Activated T-cell treated with anti-CD3 and anti-CD28 coated beads, Interleukin-2, amount 50 U/mL, for 24 hours (primary cell): ENCODE measurements at regions not wholly inside any gene's neighbourhood (a gene's known extent, or its start where the extent isn't known, plus 50 kb on each side); places are given as distances from the start of the nearest gene placed in this dataset.
"Not testable (repeated sequence)": the region's sequence is repeated elsewhere in the genome, so short reads cannot be mapped to it uniquely, and the experiment has no call there.

Source experiments
- DNase-seq: peaks from one replicate; pipeline ENCODE4 v3.0.0-alpha.2; 2020
- H3K27ac Mint-ChIP-seq: 2 replicates; pipeline ENCODE4 v1.8.0; 2020; ENCODE audit warnings: mild to moderate bottlenecking, mixed read lengths
- H3K27me3 Mint-ChIP-seq: 2 replicates; pipeline ENCODE4 v1.8.0; 2020; ENCODE audit warnings: mixed read lengths
- H3K36me3 Mint-ChIP-seq: 2 replicates; pipeline ENCODE4 v1.8.0; 2020; ENCODE audit warnings: low read depth, mixed read lengths
- H3K4me1 Mint-ChIP-seq: 2 replicates; pipeline ENCODE4 v1.8.0; 2020; ENCODE audit warnings: low read depth, mixed read lengths
- H3K4me3 Mint-ChIP-seq: 2 replicates; pipeline ENCODE4 v1.8.0; 2020; ENCODE audit warnings: mild to moderate bottlenecking, moderate library complexity, mixed read lengths
- H3K9me3 Mint-ChIP-seq: 2 replicates; pipeline ENCODE4 v1.8.0; 2020; ENCODE audit warnings: mixed read lengths

DNA sequence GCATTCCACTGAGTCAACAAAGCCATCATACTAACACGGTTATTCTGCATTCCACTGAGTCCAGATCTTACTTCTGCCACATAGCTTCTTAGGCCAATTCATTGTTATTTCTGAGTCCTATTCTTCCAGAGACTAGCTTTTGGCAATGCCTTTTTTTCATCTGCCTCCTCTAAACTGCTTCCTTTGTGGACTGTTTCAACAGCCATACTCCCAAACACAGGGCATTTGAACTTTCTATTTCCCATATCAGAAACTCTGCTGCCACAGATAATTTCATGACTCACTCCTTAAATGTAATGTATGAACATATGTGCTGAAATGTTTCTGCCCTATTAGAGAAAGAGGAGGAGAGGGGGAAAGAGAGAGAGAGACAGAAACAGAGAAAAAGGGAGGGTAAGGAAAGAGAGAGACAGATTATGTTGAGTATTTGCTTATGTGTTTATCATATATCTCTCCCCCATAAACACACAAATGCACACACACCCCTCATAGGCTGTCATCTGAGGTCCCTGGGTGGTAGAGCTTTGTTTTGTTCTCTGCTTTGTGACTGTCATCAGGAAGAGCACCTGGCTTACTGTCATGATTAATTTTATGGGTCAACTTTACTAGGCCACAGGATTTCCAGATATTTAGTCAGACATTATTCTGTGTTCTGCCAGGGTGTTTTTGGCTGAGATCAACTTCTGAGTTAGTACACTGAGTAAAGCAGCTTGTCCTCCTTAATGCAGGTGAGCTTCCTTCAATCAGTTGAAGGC lies 308.0 kb upstream of the KCND2 start:
- Mint-ChIP-seq H3K27ac (no peak overlapping the region), H3K9me3 (no peaks in the 10 kb centered on the region), H3K36me3 (no peaks in the 10 kb centered on the region), H3K27me3 (no peaks in the 10 kb centered on the region), H3K4me1 (no peaks in the 10 kb centered on the region), H3K4me3 (no peak overlapping the region)
- no peak for DNase-seq

DNA sequence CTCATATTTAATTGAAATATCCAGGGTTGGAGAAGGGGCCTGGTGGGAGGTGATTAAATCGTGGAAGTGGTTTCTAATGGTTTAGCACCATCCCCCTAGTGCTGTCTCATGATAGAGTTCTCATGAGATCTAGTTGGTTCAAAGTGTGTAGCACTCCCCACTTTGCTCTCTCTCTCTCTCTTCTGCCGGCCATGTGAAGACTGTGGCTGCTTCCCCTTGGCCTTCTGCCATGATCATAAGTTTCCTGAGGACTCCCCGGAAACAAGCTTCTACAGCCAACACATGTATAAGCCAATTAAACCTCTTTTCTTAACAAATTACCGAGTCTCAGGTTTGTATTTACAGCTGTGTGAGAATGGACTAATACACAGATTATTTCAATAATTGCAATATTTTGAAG lies 305.8 kb upstream of the KCND2 start:
- H3K27ac Mint-ChIP-seq = no peak overlapping the region
- H3K4me1 Mint-ChIP-seq = no peaks in the 10 kb centered on the region
- H3K9me3 Mint-ChIP-seq = peaks cover 2% of the 10 kb centered on the region
- no peak overlapping the region for H3K4me3 Mint-ChIP-seq
- DNase-seq = no peak
- H3K36me3 Mint-ChIP-seq = no peaks in the 10 kb centered on the region
- H3K27me3 Mint-ChIP-seq = no peaks in the 10 kb centered on the region

DNA sequence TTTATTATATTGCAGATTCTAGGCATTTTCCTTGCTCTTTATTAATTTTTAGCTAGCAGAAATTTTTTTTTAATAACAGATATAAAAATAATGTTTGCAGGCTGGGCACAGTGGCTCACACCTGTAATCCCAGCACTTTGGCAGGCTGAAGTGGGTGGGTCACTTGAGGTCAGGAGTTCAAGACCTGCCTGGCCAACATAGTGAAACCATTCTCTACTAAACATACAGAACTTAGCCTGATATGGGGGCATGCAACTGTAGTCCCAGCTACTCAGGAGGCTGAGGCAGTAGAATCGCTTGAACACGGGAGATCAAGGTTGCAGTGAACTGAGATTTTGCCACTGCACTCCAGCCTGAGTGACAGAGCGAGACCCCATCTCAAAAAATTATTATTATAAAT lies 304.6 kb upstream of the KCND2 start:
- DNase-seq, H3K9me3 Mint-ChIP-seq, H3K4me1 Mint-ChIP-seq, H3K4me3 Mint-ChIP-seq, H3K27me3 Mint-ChIP-seq, H3K27ac Mint-ChIP-seq, H3K36me3 Mint-ChIP-seq: not testable (repeated sequence)

DNA sequence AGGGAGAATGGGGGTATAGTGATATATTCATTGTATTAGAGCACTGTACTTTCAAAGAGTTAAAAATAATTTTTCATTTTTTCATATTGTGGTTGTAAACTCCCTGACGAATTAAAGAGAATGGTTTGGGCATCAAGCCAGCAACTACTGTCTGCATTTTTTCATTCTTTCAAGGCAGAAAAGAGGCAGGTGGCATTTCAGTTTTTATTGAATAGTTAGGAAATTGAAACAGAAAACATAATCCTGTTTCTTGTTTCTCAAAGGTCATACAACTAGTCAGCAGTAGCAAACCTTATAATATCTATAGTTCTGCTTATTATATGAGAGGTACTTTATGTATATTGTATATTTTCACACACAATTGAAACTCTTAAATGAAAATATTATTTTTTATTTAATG lies 303.9 kb upstream of the KCND2 start:
- no peak for DNase-seq
- Mint-ChIP-seq H3K4me1 (no peaks in the 10 kb centered on the region), H3K27ac (no peak overlapping the region), H3K4me3 (no peak overlapping the region), H3K9me3 (peaks cover 2% of the 10 kb centered on the region), H3K27me3 (no peaks in the 10 kb centered on the region), H3K36me3 (no peaks in the 10 kb centered on the region)

DNA sequence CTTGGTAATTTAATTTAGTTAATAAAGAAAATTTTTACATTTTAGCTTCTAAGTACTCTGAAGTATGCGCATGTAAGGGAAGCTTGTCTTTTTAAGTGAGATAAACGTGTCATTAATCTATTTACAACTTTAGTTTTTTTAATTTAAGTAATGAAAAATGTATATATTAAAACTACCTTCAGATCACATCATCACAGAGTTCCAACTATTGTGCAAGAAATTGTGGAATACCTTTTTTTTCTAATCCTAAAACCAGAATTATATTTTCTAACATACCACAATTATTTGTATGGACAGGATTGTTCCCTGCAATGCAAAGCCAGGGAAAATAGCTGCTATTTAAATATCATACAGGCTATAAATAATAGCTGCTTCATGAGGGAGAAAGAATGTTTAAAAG lies 303.2 kb upstream of the KCND2 start:
- no peak for DNase-seq
- no peak overlapping the region for H3K27ac Mint-ChIP-seq
- H3K4me3 Mint-ChIP-seq = no peak overlapping the region
- H3K27me3 Mint-ChIP-seq = no peaks in the 10 kb centered on the region
- H3K36me3 Mint-ChIP-seq = no peaks in the 10 kb centered on the region
- no peaks in the 10 kb centered on the region for H3K4me1 Mint-ChIP-seq
- peaks cover 2% of the 10 kb centered on the region for H3K9me3 Mint-ChIP-seq

DNA sequence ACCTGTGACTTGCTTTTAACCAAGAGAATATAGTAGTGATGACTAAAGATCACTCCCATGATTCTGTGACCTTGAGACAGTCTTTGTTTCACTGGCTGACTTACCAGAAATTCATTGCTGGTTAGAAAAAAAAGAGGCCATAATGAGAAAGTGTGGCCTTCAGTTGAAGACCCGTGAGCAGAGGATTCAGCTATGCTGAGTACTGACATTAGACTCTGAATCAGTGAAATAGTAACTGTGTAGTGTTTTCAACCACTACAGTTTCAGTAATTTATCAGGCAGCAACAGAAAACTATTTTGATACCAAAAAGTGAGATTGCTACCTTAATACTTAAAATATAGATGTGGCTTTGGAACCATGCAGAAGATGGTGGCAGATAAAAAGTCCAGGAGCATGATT lies 298.0 kb upstream of the KCND2 start:
- H3K9me3 Mint-ChIP-seq = peaks cover 8% of the 10 kb centered on the region
- H3K4me3 Mint-ChIP-seq = no peak overlapping the region
- no peaks in the 10 kb centered on the region for H3K4me1 Mint-ChIP-seq
- H3K36me3 Mint-ChIP-seq = no peaks in the 10 kb centered on the region
- H3K27me3 Mint-ChIP-seq = no peaks in the 10 kb centered on the region
- DNase-seq = no peak
- H3K27ac Mint-ChIP-seq = no peak overlapping the region

DNA sequence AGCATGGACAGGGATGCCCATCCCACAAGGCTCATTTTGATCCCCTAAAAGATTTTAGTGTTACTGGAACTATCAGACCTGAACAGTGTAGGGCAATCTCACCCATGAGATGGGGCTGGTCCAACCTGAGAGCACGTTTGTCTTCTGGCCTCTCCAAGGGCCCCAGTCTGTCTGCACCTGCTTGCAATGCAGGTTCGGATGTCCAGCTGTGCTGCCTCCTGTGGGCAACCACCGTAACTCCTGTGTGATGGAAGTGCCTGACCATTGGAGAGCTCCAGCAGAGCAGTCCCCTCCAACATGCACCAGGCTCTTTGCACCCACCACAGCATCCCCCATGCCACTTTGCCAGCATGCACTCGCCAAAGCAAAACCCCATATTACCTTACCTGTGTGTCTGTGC lies 290.1 kb upstream of the KCND2 start:
- Mint-ChIP-seq H3K4me3 (no peak overlapping the region), H3K36me3 (no peaks in the 10 kb centered on the region), H3K9me3 (peaks cover 5% of the 10 kb centered on the region), H3K27ac (no peak overlapping the region), H3K27me3 (no peaks in the 10 kb centered on the region), H3K4me1 (no peaks in the 10 kb centered on the region)
- no peak for DNase-seq

DNA sequence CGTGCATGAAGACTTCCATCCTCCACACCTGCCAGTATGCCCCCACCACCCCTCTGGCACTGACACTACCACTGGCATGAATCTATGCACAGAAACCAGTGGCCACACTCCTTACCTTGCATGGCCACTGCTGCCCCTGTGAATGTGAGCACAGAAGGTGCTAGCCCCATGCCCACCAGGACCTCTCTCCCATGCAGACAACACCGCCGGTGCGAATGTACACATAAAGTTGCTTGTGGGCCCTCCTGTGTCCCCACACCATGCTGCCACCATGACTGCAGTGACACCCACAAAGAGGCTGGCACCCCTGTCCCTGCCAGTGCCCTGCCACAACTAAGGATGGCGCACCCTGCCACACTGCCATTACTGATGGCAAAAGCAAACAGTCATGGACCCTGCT lies 289.5 kb upstream of the KCND2 start:
- no peaks in the 10 kb centered on the region for H3K27me3 Mint-ChIP-seq
- no peak overlapping the region for H3K4me3 Mint-ChIP-seq
- no peaks in the 10 kb centered on the region for H3K36me3 Mint-ChIP-seq
- no peak overlapping the region for H3K27ac Mint-ChIP-seq
- H3K9me3 Mint-ChIP-seq = peaks cover 5% of the 10 kb centered on the region
- no peak for DNase-seq
- no peaks in the 10 kb centered on the region for H3K4me1 Mint-ChIP-seq

DNA sequence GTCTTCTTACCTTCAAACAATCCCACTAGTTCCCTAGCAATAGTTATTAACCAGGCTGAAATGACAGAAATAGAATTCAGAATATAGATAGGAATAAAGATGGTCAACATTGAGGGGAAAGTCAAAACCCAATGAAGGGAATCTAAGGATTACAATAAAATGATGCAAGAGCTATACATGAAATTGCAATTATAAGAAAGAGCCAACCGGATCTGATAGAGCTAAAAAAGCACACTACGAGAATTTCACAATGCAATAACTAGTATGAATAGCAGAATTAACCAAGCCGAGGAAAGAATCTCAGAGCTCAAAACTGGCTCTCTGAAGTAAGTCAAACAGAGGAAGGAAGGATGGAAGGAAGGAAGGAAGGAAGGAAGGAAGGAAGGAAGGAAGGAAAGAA lies 288.7 kb upstream of the KCND2 start:
- H3K4me1 Mint-ChIP-seq = no peaks in the 10 kb centered on the region
- no peaks in the 10 kb centered on the region for H3K27me3 Mint-ChIP-seq
- H3K9me3 Mint-ChIP-seq = peaks cover 9% of the 10 kb centered on the region
- no peak overlapping the region for H3K4me3 Mint-ChIP-seq
- no peak for DNase-seq
- no peaks in the 10 kb centered on the region for H3K36me3 Mint-ChIP-seq
- H3K27ac Mint-ChIP-seq = no peak overlapping the region

DNA sequence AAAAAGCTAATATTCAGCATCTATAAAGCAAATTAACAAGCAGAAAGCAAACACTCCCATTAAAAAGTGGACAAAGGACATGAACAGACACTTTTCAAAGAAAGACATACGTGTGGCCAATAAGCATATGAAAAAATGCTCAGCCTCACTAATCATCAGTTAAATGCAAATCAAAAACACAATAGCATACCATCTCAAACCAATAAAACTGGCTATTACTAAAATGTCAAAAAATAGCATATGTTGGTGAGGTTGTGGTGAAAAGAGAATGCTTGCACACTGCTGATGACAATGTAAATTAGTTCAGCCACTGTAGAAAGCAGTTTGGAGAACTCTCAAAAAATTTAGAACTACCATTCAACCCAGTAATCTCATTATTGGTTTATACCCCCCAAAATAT lies 284.6 kb upstream of the KCND2 start:
- Mint-ChIP-seq H3K27ac (no peak overlapping the region), H3K4me3 (no peak overlapping the region), H3K27me3 (no peaks in the 10 kb centered on the region), H3K9me3 (peaks cover 15% of the 10 kb centered on the region), H3K4me1 (no peaks in the 10 kb centered on the region), H3K36me3 (no peaks in the 10 kb centered on the region)
- DNase-seq = no peak

DNA sequence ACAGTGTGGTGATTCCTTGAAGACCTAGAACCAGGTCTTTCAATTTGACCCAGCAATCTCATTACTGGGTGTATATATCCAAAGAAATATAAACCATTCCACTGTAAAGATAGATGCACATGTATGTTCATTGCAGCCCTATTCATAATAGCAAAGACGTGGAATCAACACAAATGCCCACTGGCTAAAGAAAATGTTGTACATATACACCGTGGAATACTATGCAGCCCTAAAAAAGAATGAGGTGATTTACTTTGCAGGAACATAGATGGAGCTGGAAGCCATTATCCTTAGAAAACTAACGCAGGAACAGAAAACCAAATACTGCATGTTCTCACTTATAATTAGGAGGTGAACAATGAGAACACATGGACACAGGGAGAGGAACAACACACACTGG lies 278.0 kb upstream of the KCND2 start:
- Mint-ChIP-seq H3K4me3 (no peak overlapping the region), H3K27ac (no peak overlapping the region), H3K27me3 (no peaks in the 10 kb centered on the region), H3K9me3 (peaks cover 18% of the 10 kb centered on the region), H3K36me3 (no peaks in the 10 kb centered on the region), H3K4me1 (no peaks in the 10 kb centered on the region)
- DNase-seq = no peak

DNA sequence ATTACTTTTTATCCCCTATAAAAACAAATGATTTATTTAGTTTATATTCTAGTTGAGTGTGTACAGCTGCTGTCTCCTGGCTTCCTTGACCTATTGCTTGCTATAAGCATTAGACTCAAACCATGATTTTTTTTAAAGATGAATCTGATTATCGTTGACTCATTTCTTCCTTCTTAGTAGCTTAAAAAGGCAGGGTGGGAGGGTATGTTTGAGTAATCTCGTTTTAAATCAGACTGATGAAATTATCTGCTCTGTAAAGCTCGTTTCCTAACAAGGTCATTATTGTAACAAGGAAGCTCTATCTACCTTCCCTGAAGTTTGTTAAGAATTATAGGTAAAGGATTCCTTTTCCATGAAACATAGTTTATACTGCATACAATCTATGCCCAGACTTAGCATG lies 276.3 kb upstream of the KCND2 start:
- Mint-ChIP-seq H3K4me3 (no peak overlapping the region), H3K4me1 (no peaks in the 10 kb centered on the region), H3K27me3 (no peaks in the 10 kb centered on the region), H3K27ac (no peak overlapping the region), H3K9me3 (peaks cover 13% of the 10 kb centered on the region), H3K36me3 (no peaks in the 10 kb centered on the region)
- DNase-seq = no peak

DNA sequence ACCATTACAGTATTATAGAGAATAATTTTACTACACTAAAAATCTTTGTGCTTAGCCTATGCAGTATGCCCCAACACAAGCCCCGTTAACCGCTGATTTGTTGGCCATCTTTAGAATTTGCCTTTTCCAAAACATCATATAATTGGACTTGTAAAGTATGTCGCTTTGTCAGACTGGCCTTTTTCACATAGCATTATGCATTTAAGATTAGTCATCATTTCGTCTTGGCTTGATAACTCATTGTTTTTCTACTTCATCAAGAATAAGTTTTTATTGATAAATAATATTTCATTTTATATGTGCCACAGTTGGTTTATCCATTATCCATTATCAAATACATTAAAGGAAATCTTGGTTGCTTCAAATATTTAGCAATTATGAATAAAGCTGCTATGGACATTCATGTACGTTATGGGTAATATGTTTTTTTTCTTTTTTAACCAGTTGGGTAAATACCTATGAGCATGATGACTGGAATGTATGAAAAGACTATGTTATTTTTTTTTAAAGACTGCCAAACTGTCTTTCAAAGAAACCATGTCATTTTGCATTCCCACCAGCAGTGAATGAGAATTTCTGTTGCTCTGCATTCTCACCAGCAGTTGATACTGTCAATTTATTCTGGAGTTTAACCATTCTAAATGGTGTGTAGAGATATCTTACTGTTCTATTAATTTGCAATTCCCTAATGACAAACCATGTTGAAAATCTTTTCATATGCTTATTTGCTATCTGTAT lies 273.1 kb upstream of the KCND2 start:
- Mint-ChIP-seq H3K4me1 (no peaks in the 10 kb centered on the region), H3K9me3 (peaks cover 14% of the 10 kb centered on the region), H3K27me3 (no peaks in the 10 kb centered on the region), H3K27ac (no peak overlapping the region), H3K36me3 (no peaks in the 10 kb centered on the region), H3K4me3 (no peak overlapping the region)
- DNase-seq = no peak

DNA sequence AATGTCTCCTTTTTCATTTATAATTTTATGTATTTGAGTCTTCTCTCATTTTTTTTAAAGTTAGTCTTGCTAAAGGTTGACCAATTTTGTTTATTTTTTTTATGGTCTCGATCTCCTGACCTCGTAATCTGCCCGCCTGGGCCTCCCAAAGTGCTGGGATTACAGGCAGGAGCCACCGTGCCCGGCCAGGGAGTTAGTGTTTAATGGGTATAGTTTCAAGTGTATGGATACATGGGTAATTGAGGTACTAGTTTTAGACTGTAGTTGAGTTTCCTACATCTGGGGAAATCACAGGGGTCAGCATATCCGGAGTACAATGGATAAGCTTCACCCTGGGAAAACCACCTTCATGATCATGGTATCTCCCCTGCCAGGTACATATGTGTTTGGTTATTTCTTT lies 267.3 kb upstream of the KCND2 start:
- Mint-ChIP-seq H3K36me3 (no peaks in the 10 kb centered on the region), H3K4me3 (no peak overlapping the region), H3K9me3 (peaks cover 13% of the 10 kb centered on the region), H3K4me1 (no peaks in the 10 kb centered on the region), H3K27ac (no peak overlapping the region), H3K27me3 (no peaks in the 10 kb centered on the region)
- no peak for DNase-seq

DNA sequence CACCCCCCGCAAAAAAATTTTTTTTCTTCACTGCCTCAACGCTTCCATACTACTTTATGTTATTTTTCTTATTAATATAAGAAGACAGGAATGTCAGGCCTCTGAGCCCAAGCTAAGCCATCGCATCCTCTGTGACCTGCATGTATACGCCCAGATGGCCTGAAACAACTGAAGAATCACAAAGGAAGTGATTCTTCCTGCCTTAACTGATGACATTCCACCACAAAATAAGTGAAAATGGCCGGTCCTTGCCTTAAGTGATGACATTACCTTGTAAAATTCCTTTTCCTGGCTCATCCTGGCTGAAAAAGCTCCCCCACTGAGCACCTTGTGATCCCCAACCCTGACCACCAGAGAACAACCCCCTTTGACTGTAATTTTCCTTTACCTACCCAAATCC lies 258.7 kb upstream of the KCND2 start:
- H3K9me3 Mint-ChIP-seq = peaks cover 14% of the 10 kb centered on the region
- not testable (repeated sequence) for H3K36me3 Mint-ChIP-seq, H3K4me1 Mint-ChIP-seq, H3K4me3 Mint-ChIP-seq, H3K27ac Mint-ChIP-seq, DNase-seq, H3K27me3 Mint-ChIP-seq
